Sigmoid colon (tissue), 4 donors: ENCODE measurements at regions not wholly inside any gene's neighbourhood (a gene's known extent, or its start where the extent isn't known, plus 50 kb on each side); places are given as distances from the start of the nearest gene placed in this dataset.

ENCODE experiments used
- POLR2A ChIP-seq, 2 donors: fragments of 450-650 bp; IDR thresholded peaks; one replicate each; pipeline ENCODE4 v1.6.1; 2016; ENCODE audit warnings: antibody characterized with exemption in 2 of 2, mild to moderate bottlenecking in 2 of 2, moderate library complexity in 2 of 2
- POLR2AphosphoS5 ChIP-seq, 4 donors: sonication (generic); formaldehyde crosslinking; IDR thresholded peaks; one replicate each; pipeline ENCODE4 v1.6.1; 2017; ENCODE audit warnings: antibody characterized with exemption in 4 of 4
- TF ChIP-seq, protein P1 (sequence below), 4 experiments: fragments of 450-650 bp in 3 of 4; fragments of 200-600 bp in 1 of 4; IDR thresholded peaks; one replicate each; pipeline ENCODE4 v1.5.1; 2016 to 2019; ENCODE audit warnings: antibody characterized with exemption in 4 of 4, mild to moderate bottlenecking in 3 of 4, moderate library complexity in 2 of 4

- TF ChIP-seq, protein P1, sequence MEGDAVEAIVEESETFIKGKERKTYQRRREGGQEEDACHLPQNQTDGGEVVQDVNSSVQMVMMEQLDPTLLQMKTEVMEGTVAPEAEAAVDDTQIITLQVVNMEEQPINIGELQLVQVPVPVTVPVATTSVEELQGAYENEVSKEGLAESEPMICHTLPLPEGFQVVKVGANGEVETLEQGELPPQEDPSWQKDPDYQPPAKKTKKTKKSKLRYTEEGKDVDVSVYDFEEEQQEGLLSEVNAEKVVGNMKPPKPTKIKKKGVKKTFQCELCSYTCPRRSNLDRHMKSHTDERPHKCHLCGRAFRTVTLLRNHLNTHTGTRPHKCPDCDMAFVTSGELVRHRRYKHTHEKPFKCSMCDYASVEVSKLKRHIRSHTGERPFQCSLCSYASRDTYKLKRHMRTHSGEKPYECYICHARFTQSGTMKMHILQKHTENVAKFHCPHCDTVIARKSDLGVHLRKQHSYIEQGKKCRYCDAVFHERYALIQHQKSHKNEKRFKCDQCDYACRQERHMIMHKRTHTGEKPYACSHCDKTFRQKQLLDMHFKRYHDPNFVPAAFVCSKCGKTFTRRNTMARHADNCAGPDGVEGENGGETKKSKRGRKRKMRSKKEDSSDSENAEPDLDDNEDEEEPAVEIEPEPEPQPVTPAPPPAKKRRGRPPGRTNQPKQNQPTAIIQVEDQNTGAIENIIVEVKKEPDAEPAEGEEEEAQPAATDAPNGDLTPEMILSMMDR (IDR thresholded peaks at IDR 0.05) = no peak
- no peak for TF ChIP-seq POLR2A (IDR thresholded peaks at IDR 0.05)
- TF ChIP-seq POLR2AphosphoS5 (IDR thresholded peaks at IDR 0.05) = no peak
Observed at GRCh38 chr9:113668061-113668460, 204.5 kb downstream of the RGS3 start.
